SK-N-SH (cell line): ENCODE measurements at regions not wholly inside any gene's neighbourhood (a gene's known extent, or its start where the extent isn't known, plus 50 kb on each side); places are given as distances from the start of the nearest gene placed in this dataset.

Experiments
- CTCF ChIA-PET: fragments of 300-600, 350-600 bp; formaldehyde crosslinking; extraction: SDS; loops from one replicate; lab custom pipeline; 2021; lab: Yijun Ruan, JAX
- POLR2A ChIA-PET: fragments of 350-600 bp; sonication (Branson Sonifier 250); formaldehyde crosslinking; extraction: SDS; loops from one replicate; lab custom pipeline; 2020; ENCODE audit warnings: antibody characterized with exemption, inconsistent platforms; lab: Yijun Ruan, JAX
- DNase-seq: peaks from one replicate; pipeline ENCODE4 v3.0.0; 2012
- H2AFZ ChIP-seq: fragments of 200-600 bp; sonication (generic); 2 replicates; pipeline ENCODE4 v1.8.1; 2016; ENCODE audit warnings: antibody characterized with exemption, mild to moderate bottlenecking, low read depth
- H3F3A ChIP-seq: fragments of 200-600 bp; sonication (generic); replicated peaks from 2 replicates; pipeline ENCODE3; 2016; ENCODE audit warnings: antibody characterized with exemption, mild to moderate bottlenecking; ENCODE audit not compliant: insufficient read depth
- H3K27ac ChIP-seq, 2 experiments: fragments of 200-500 bp in 1 of 2; fragments of 200-600 bp in 1 of 2; sonication (Bioruptor generic) in 1 of 2; sonication (generic), shearing (Covaris generic) in 1 of 2; 2 replicates each; pipeline versions ENCODE4 v1.5.1 to v1.6.1; 2014 to 2016; ENCODE audit warnings: low read depth in 2 of 2, inconsistent platforms in 1 of 2, low read length in 1 of 2, mild to moderate bottlenecking in 1 of 2, mixed read lengths in 1 of 2
- H3K27me3 ChIP-seq: fragments of 200-600 bp; sonication (generic), shearing (Covaris generic); 2 replicates; pipeline ENCODE4 v1.6.1; 2016; ENCODE audit warnings: mixed run types; ENCODE audit not compliant: insufficient read depth
- H3K36me3 ChIP-seq, 2 experiments: fragments of 200-500 bp in 1 of 2; fragments of 200-600 bp in 1 of 2; sonication (Bioruptor generic) in 1 of 2; sonication (generic) in 1 of 2; replicated peaks in 1 of 2; 2 replicates each; pipeline versions ENCODE3 to v1.5.1; 2014 to 2016; ENCODE audit warnings: low read length in 1 of 2, mild to moderate bottlenecking in 1 of 2; ENCODE audit not compliant: insufficient read depth in 2 of 2, control insufficient read depth in 1 of 2
- H3K4me1 ChIP-seq, 2 experiments: fragments of 200-500 bp in 1 of 2; fragments of 200-600 bp in 1 of 2; sonication (Bioruptor generic) in 1 of 2; sonication (generic), shearing (Covaris generic) in 1 of 2; 2 replicates each; pipeline versions ENCODE4 v1.5.1 to v1.6.1; 2014 to 2016; ENCODE audit warnings: low read depth in 1 of 2, low read length in 1 of 2, mixed run types in 1 of 2; ENCODE audit not compliant: insufficient read depth in 2 of 2, control insufficient read depth in 1 of 2
- H3K4me2 ChIP-seq: fragments of 200-600 bp; sonication (generic), shearing (Covaris generic); 2 replicates; pipeline ENCODE4 v1.6.1; 2017; ENCODE audit warnings: mixed run types
- H3K4me3 ChIP-seq, 2 experiments: fragments of 200-500 bp in 1 of 2; fragments of 200-600 bp in 1 of 2; sonication (Bioruptor generic) in 1 of 2; sonication (generic), shearing (Covaris generic) in 1 of 2; 2 replicates each; pipeline versions ENCODE4 v1.5.1 to v1.8.1; 2014 to 2016; ENCODE audit warnings: low read depth in 2 of 2, inconsistent platforms in 1 of 2, low read length in 1 of 2, mild to moderate bottlenecking in 1 of 2, mixed read lengths in 1 of 2, moderate library complexity in 1 of 2
- H3K79me2 ChIP-seq: fragments of 200-600 bp; sonication (generic); 2 replicates; pipeline ENCODE4 v1.8.1; 2017; ENCODE audit warnings: mild to moderate bottlenecking; ENCODE audit not compliant: insufficient read depth
- H3K9ac ChIP-seq: fragments of 200-600 bp; sonication (generic); 2 replicates; pipeline ENCODE4 v1.6.1; 2017; ENCODE audit warnings: mixed run types
- H3K9me2 ChIP-seq: fragments of 200-600 bp; sonication (generic); 2 replicates; pipeline ENCODE4 v1.6.1; 2017; ENCODE audit warnings: mixed run types
- H3K9me3 ChIP-seq: fragments of 200-600 bp; sonication (generic); 2 replicates; pipeline ENCODE4 v1.6.1; 2017; ENCODE audit warnings: mixed run types, mild to moderate bottlenecking, moderate library complexity
- H4K20me1 ChIP-seq: fragments of 200-600 bp; sonication (generic); 2 replicates; pipeline ENCODE4 v1.6.1; 2017; ENCODE audit warnings: mild to moderate bottlenecking, mixed run types; ENCODE audit not compliant: insufficient read depth
- EP300 ChIP-seq, 2 experiments: IDR thresholded peaks; 2 replicates each; pipeline versions ENCODE4 v1.4.0 to v1.6.1; 2012; ENCODE audit warnings: borderline replicate concordance in 1 of 2, low read depth in 1 of 2, low read length in 1 of 2
- EZH2phosphoT487 ChIP-seq: fragments of 200-600 bp; sonication (generic); IDR thresholded peaks from 2 replicates; pipeline ENCODE4 v1.6.1; 2017; ENCODE audit warnings: low read depth, mixed run types, mild to moderate bottlenecking, antibody characterized with exemption, moderate library complexity, borderline replicate concordance
- FOSL2 ChIP-seq: IDR thresholded peaks from 2 replicates; pipeline ENCODE4 v1.4.0; 2012; ENCODE audit warnings: low read depth, mild to moderate bottlenecking, moderate library complexity, borderline replicate concordance
- FOXM1 ChIP-seq: IDR thresholded peaks from 2 replicates; pipeline ENCODE4 v1.4.0; 2012; ENCODE audit warnings: low read depth, mild to moderate bottlenecking
- GABPA ChIP-seq: IDR thresholded peaks from 2 replicates; pipeline ENCODE4 v1.4.0; 2012; ENCODE audit warnings: low read depth, mild to moderate bottlenecking
- JUND ChIP-seq: IDR thresholded peaks from 2 replicates; pipeline ENCODE4 v1.4.0; 2012
- MXI1 ChIP-seq: IDR thresholded peaks from 2 replicates; pipeline ENCODE4 v1.6.1; 2012; ENCODE audit warnings: mild to moderate bottlenecking, low read depth, low read length, improper control_type of control experiment
- NRF1 ChIP-seq: IDR thresholded peaks from 2 replicates; pipeline ENCODE4 v1.6.1; 2012; ENCODE audit warnings: low read depth, mild to moderate bottlenecking, low read length
- SIN3A ChIP-seq: IDR thresholded peaks from 2 replicates; pipeline ENCODE4 v1.6.1; 2012; ENCODE audit warnings: low read depth, mild to moderate bottlenecking, low read length, moderate library complexity, borderline replicate concordance
- SMC3 ChIP-seq: IDR thresholded peaks from 2 replicates; pipeline ENCODE4 v1.6.1; 2012; ENCODE audit warnings: low read depth, low read length, improper control_type of control experiment
- TAF1 ChIP-seq: IDR thresholded peaks from 2 replicates; pipeline ENCODE4 v1.6.1; 2012; ENCODE audit warnings: low read depth, mild to moderate bottlenecking, low read length, moderate library complexity, borderline replicate concordance
- TCF12 ChIP-seq: IDR thresholded peaks from 2 replicates; pipeline ENCODE4 v1.4.0; 2012
- USF2 ChIP-seq: fragments of 150-350 bp; IDR thresholded peaks from 2 replicates; pipeline ENCODE4 v1.6.1; 2017; ENCODE audit warnings: antibody characterized with exemption, low read length, low read depth, borderline replicate concordance
- WGBS: methylation state at CpG from one replicate; pipeline ENCODE4 v1.1.6; 2017; ENCODE audit warnings: low lambda C conversion rate; 5-methylcytosine and 5-hydroxymethylcytosine counted together
- TF ChIP-seq, protein P1 (sequence below): IDR thresholded peaks from 2 replicates; pipeline ENCODE4 v1.4.0; 2012; ENCODE audit warnings: low read depth, borderline replicate concordance
- TF ChIP-seq, protein P2 (sequence below): IDR thresholded peaks from 2 replicates; pipeline ENCODE4 v1.6.1; 2012; ENCODE audit warnings: mild to moderate bottlenecking, low read depth, low read length, moderate library complexity
- TF ChIP-seq, protein P3 (sequence below): fragments of 150-350 bp; IDR thresholded peaks from 2 replicates; pipeline ENCODE4 v1.6.1; 2016; ENCODE audit warnings: mild to moderate bottlenecking, low read depth, low read length

GRCh38 chr4:128527351-128527750 lies 239.7 kb upstream of the PGRMC2 start:
- H3K27ac ChIP-seq: peak overlapping the region in 1 of 2 experiments; percentile 74; a peak in 3 of 4 replicates
- peaks cover 2 to 37% of the 10 kb centered on the region in 2 experiments for H3K4me1 ChIP-seq
- peaks cover 16% of the 10 kb centered on the region for H3F3A ChIP-seq
- no peak overlapping the region for H3K4me3 ChIP-seq
- no peaks in the 10 kb centered on the region for H3K27me3 ChIP-seq
- H4K20me1 ChIP-seq: no peaks in the 10 kb centered on the region
- ChIA-PET POLR2A (no interaction called here), CTCF (no interaction called here)
- TF ChIP-seq USF2 (no peak), TCF12 (peak; percentile 14; the same call in 1 of the 2 replicates), JUND (no peak)
- TF ChIP-seq, protein P1, sequence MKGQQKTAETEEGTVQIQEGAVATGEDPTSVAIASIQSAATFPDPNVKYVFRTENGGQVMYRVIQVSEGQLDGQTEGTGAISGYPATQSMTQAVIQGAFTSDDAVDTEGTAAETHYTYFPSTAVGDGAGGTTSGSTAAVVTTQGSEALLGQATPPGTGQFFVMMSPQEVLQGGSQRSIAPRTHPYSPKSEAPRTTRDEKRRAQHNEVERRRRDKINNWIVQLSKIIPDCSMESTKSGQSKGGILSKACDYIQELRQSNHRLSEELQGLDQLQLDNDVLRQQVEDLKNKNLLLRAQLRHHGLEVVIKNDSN: no peak
- TF ChIP-seq, protein P2, sequence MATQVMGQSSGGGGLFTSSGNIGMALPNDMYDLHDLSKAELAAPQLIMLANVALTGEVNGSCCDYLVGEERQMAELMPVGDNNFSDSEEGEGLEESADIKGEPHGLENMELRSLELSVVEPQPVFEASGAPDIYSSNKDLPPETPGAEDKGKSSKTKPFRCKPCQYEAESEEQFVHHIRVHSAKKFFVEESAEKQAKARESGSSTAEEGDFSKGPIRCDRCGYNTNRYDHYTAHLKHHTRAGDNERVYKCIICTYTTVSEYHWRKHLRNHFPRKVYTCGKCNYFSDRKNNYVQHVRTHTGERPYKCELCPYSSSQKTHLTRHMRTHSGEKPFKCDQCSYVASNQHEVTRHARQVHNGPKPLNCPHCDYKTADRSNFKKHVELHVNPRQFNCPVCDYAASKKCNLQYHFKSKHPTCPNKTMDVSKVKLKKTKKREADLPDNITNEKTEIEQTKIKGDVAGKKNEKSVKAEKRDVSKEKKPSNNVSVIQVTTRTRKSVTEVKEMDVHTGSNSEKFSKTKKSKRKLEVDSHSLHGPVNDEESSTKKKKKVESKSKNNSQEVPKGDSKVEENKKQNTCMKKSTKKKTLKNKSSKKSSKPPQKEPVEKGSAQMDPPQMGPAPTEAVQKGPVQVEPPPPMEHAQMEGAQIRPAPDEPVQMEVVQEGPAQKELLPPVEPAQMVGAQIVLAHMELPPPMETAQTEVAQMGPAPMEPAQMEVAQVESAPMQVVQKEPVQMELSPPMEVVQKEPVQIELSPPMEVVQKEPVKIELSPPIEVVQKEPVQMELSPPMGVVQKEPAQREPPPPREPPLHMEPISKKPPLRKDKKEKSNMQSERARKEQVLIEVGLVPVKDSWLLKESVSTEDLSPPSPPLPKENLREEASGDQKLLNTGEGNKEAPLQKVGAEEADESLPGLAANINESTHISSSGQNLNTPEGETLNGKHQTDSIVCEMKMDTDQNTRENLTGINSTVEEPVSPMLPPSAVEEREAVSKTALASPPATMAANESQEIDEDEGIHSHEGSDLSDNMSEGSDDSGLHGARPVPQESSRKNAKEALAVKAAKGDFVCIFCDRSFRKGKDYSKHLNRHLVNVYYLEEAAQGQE: no peak
- H3K4me2 ChIP-seq: no peak overlapping the region
- no peaks in the 10 kb centered on the region for H3K9me3 ChIP-seq
- no peaks in the 10 kb centered on the region for H3K9me2 ChIP-seq
- 77% methylated on average over 3 of the region's 3 CpGs for WGBS
- no peak overlapping the region for H3K9ac ChIP-seq
- no peak overlapping the region for H2AFZ ChIP-seq
- H3K79me2 ChIP-seq: no peaks in the 10 kb centered on the region
- H3K36me3 ChIP-seq: no peaks in the 10 kb centered on the region
- DNase-seq: no peak

GRCh38 chr4:128525992-128526630 lies 238.5 kb upstream of the PGRMC2 start:
- H3K9me3 ChIP-seq: no peaks in the 10 kb centered on the region
- 0 out of 4 replicates have a peak overlapping the region, but pooled peaks of 1 of the 2 experiments have one; percentile 8 for H3K27ac ChIP-seq
- H4K20me1 ChIP-seq: no peaks in the 10 kb centered on the region
- no peak for DNase-seq
- WGBS: 83% methylated on average over 1 of the region's 1 CpG
- no peaks in the 10 kb centered on the region for H3K9me2 ChIP-seq
- 0 out of 2 replicates have a peak overlapping the region, but pooled peaks have one; percentile 9 for H2AFZ ChIP-seq
- peaks cover 16% of the 10 kb centered on the region for H3F3A ChIP-seq
- ChIA-PET POLR2A (no interaction called here), CTCF (no interaction called here)
- no peaks in the 10 kb centered on the region for H3K36me3 ChIP-seq
- H3K79me2 ChIP-seq: no peaks in the 10 kb centered on the region
- H3K4me2 ChIP-seq: no peak overlapping the region
- H3K4me3 ChIP-seq: no peak overlapping the region
- no peaks in the 10 kb centered on the region for H3K27me3 ChIP-seq
- H3K4me1 ChIP-seq: peaks cover 2 to 37% of the 10 kb centered on the region in 2 experiments
- no peak overlapping the region for H3K9ac ChIP-seq
- TF ChIP-seq FOSL2 (no peak), TAF1 (no peak), MXI1 (no peak), EP300 (IDR thresholded peaks at IDR 0.05; ENCODE audit: borderline replicate concordance in 1 of 2, low read depth in 1 of 2, low read length in 1 of 2) (no peak), NRF1 (no peak), SIN3A (no peak), JUND (no peak), EZH2phosphoT487 (no peak), GABPA (no peak), SMC3 (no peak), FOXM1 (no peak)
- TF ChIP-seq, protein P3, sequence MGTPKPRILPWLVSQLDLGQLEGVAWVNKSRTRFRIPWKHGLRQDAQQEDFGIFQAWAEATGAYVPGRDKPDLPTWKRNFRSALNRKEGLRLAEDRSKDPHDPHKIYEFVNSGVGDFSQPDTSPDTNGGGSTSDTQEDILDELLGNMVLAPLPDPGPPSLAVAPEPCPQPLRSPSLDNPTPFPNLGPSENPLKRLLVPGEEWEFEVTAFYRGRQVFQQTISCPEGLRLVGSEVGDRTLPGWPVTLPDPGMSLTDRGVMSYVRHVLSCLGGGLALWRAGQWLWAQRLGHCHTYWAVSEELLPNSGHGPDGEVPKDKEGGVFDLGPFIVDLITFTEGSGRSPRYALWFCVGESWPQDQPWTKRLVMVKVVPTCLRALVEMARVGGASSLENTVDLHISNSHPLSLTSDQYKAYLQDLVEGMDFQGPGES: no peak
- TF ChIP-seq, protein P2: no peak
